ENCODE measurements at regions not wholly inside any gene's neighbourhood (a gene's known extent, or its start where the extent isn't known, plus 50 kb on each side); places are given as distances from the start of the nearest gene placed in this dataset.
"Not testable (repeated sequence)": the region's sequence is repeated elsewhere in the genome, so short reads cannot be mapped to it uniquely, and the experiment has no call there.

DNA sequence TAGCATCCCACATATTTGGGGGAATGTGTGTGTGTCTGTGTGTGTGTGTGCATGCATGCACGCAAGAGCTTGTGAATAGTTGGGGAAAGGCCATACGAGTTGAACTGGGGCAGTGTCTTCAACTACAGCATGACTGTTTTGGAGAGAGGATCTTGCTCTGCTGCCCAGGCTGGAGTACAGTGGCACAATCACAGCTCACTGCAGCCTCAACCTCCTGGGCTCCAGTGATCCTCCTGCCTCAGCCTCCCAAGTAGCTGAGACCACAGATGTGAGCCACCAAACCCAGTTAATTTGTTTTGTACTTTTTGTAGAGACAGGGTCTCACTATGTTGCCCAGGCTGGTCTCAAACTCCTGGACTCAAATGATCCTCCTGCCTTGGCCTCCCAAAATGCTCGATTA lies 169.8 kb downstream of the SLC38A4 start:
- TF ChIP-seq, protein P1, sequence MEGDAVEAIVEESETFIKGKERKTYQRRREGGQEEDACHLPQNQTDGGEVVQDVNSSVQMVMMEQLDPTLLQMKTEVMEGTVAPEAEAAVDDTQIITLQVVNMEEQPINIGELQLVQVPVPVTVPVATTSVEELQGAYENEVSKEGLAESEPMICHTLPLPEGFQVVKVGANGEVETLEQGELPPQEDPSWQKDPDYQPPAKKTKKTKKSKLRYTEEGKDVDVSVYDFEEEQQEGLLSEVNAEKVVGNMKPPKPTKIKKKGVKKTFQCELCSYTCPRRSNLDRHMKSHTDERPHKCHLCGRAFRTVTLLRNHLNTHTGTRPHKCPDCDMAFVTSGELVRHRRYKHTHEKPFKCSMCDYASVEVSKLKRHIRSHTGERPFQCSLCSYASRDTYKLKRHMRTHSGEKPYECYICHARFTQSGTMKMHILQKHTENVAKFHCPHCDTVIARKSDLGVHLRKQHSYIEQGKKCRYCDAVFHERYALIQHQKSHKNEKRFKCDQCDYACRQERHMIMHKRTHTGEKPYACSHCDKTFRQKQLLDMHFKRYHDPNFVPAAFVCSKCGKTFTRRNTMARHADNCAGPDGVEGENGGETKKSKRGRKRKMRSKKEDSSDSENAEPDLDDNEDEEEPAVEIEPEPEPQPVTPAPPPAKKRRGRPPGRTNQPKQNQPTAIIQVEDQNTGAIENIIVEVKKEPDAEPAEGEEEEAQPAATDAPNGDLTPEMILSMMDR (IDR thresholded peaks at IDR 0.05; ENCODE audit: low read length), result not testable (repeated sequence)
- not testable (repeated sequence) for TF ChIP-seq EZH2 (IDR thresholded peaks at IDR 0.05; ENCODE audit: borderline replicate concordance, low read length)
